ENCODE measurements at regions not wholly inside any gene's neighbourhood (a gene's known extent, or its start where the extent isn't known, plus 50 kb on each side); places are given as distances from the start of the nearest gene placed in this dataset.

- Histone ChIP-seq H3K9me3 (ENCODE audit: control insufficient read depth, low read depth, low read length) (no peaks in the 10 kb centered on the region), H3K4me1 (ENCODE audit: control insufficient read depth, extremely low read depth, insufficient read depth, low read length) (no peaks in the 10 kb centered on the region), H3K4me3 (ENCODE audit: control insufficient read depth in 2 of 3, extremely low read depth in 1 of 3, insufficient read depth in 2 of 3, low read depth in 1 of 3, low read length in 3 of 3) (no peak overlapping the region), H2AFZ (ENCODE audit: control insufficient read depth, low read length) (no peak overlapping the region), H3K9me1 (ENCODE audit: control insufficient read depth, extremely low read depth, insufficient read depth, low read length) (no peaks in the 10 kb centered on the region), H3K79me2 (ENCODE audit: control insufficient read depth, insufficient read depth, low read length) (no peaks in the 10 kb centered on the region), H3K27ac (ENCODE audit: control insufficient read depth, insufficient read depth, low read length) (no peak overlapping the region), H3K9ac (ENCODE audit: control insufficient read depth, extremely low read depth, insufficient read depth, low read length) (no peak overlapping the region), H4K20me1 (ENCODE audit: control insufficient read depth, extremely low read depth, insufficient read depth, low read length) (no peaks in the 10 kb centered on the region), H3K36me3 (ENCODE audit: control insufficient read depth in 2 of 2, extremely low read depth in 1 of 2, insufficient read depth in 2 of 2, low read length in 2 of 2) (no peaks in the 10 kb centered on the region), H3K27me3 (ENCODE audit: control insufficient read depth, extremely low read depth, insufficient read depth, low read length) (no peaks in the 10 kb centered on the region), H3K4me2 (ENCODE audit: control insufficient read depth, extremely low read depth, insufficient read depth, low read depth, low read length) (no peak overlapping the region)
- FAIRE-seq (no peak), DNase-seq (ENCODE audit: low read depth, low spot score) (no peak)
- dilution Hi-C loops (cut with MboI; ENCODE audit: extremely low pct_ligation_motif_present, low sequenced_read_pairs) = no loop called here
- TF ChIP-seq CTCF (optimal IDR thresholded peaks at IDR 0.05 in 1 of 3, IDR thresholded peaks at IDR 0.05 in 1 of 3, conservative IDR thresholded peaks at IDR 0.05 in 1 of 3; ENCODE audit: extremely low read depth in 1 of 3, insufficient read depth in 2 of 3, low read length in 3 of 3) (no peak), EZH2 (IDR thresholded peaks at IDR 0.05; ENCODE audit: low read length) (no peak)
Measured at GRCh38 chr7:24110056-24110455, 173.9 kb upstream of the NPY start.

- Histone ChIP-seq H3K9me1 (ENCODE audit: control insufficient read depth, extremely low read depth, insufficient read depth, low read length) (no peaks in the 10 kb centered on the region), H3K27ac (ENCODE audit: control insufficient read depth, insufficient read depth, low read length) (no peak overlapping the region), H3K9me3 (ENCODE audit: control insufficient read depth, low read depth, low read length) (no peaks in the 10 kb centered on the region), H3K79me2 (ENCODE audit: control insufficient read depth, insufficient read depth, low read length) (no peaks in the 10 kb centered on the region), H3K4me1 (ENCODE audit: control insufficient read depth, extremely low read depth, insufficient read depth, low read length) (no peaks in the 10 kb centered on the region), H3K27me3 (ENCODE audit: control insufficient read depth, extremely low read depth, insufficient read depth, low read length) (no peaks in the 10 kb centered on the region), H3K9ac (ENCODE audit: control insufficient read depth, extremely low read depth, insufficient read depth, low read length) (no peak overlapping the region), H2AFZ (ENCODE audit: control insufficient read depth, low read length) (no peak overlapping the region), H4K20me1 (ENCODE audit: control insufficient read depth, extremely low read depth, insufficient read depth, low read length) (no peaks in the 10 kb centered on the region), H3K4me3 (ENCODE audit: control insufficient read depth in 2 of 3, extremely low read depth in 1 of 3, insufficient read depth in 2 of 3, low read depth in 1 of 3, low read length in 3 of 3) (no peak overlapping the region), H3K36me3 (ENCODE audit: control insufficient read depth in 2 of 2, extremely low read depth in 1 of 2, insufficient read depth in 2 of 2, low read length in 2 of 2) (no peaks in the 10 kb centered on the region), H3K4me2 (ENCODE audit: control insufficient read depth, extremely low read depth, insufficient read depth, low read depth, low read length) (no peak overlapping the region)
- dilution Hi-C loops (cut with MboI; ENCODE audit: extremely low pct_ligation_motif_present, low sequenced_read_pairs) = no loop called here
- TF ChIP-seq EZH2 (IDR thresholded peaks at IDR 0.05; ENCODE audit: low read length) = no peak
- TF ChIP-seq CTCF (optimal IDR thresholded peaks at IDR 0.05 in 1 of 3, IDR thresholded peaks at IDR 0.05 in 1 of 3, conservative IDR thresholded peaks at IDR 0.05 in 1 of 3; ENCODE audit: extremely low read depth in 1 of 3, insufficient read depth in 2 of 3, low read length in 3 of 3) = no peak
- FAIRE-seq = no peak
- no peak for DNase-seq (ENCODE audit: low read depth, low spot score)
Measured at GRCh38 chr7:24113506-24113905, 170.5 kb upstream of the NPY start.
